Natural killer cell (primary cell): ENCODE measurements at regions not wholly inside any gene's neighbourhood (a gene's known extent, or its start where the extent isn't known, plus 50 kb on each side); places are given as distances from the start of the nearest gene placed in this dataset.

Experiments used
- ATAC-seq, 3 donors: fragments of 150-1000 bp in 2 of 3; fragments of 200-7000 bp in 1 of 3; cut with Tn5 transposase; 1 replicate in 1 of 3; 2 replicates in 2 of 3; pipeline ENCODE4 v1.10.0; 2021; ENCODE audit warnings: mild to moderate bottlenecking in 2 of 3, moderate library complexity in 2 of 3
- DNase-seq, 2 donors: peaks; one replicate each; pipeline versions ENCODE4 v3.0.0 to v3.0.0-alpha.2; 2013 to 2021; ENCODE audit warnings: mixed read lengths in 1 of 2
- H3K27ac ChIP-seq: one replicate; pipeline ENCODE4 v1.5.1; 2013; ENCODE audit warnings: mild to moderate bottlenecking, low read length
- H3K27me3 ChIP-seq: one replicate; pipeline ENCODE4 v1.6.1; 2013; ENCODE audit warnings: low read length; ENCODE audit not compliant: control insufficient read depth, insufficient read depth
- H3K36me3 ChIP-seq: one replicate; pipeline ENCODE4 v1.6.1; 2013; ENCODE audit warnings: low read length; ENCODE audit not compliant: control insufficient read depth, insufficient read depth
- H3K4me1 ChIP-seq: one replicate; pipeline ENCODE4 v1.6.1; 2013; ENCODE audit warnings: low read length; ENCODE audit not compliant: control insufficient read depth, insufficient read depth
- H3K4me3 ChIP-seq: one replicate; pipeline ENCODE4 v1.5.1; 2013; ENCODE audit warnings: low read length
- H3K9me3 ChIP-seq: one replicate; pipeline ENCODE4 v1.6.1; 2013; ENCODE audit warnings: low read length; ENCODE audit not compliant: control insufficient read depth, insufficient read depth
- H3K27ac Mint-ChIP-seq, 2 donors: one replicate each; pipeline ENCODE4 v1.8.0; 2022; ENCODE audit warnings: mild to moderate bottlenecking in 2 of 2, mixed read lengths in 2 of 2, moderate library complexity in 1 of 2
- H3K27me3 Mint-ChIP-seq, 2 donors: one replicate each; pipeline ENCODE4 v1.8.0; 2022; ENCODE audit warnings: low read depth in 2 of 2, mixed read lengths in 2 of 2
- H3K36me3 Mint-ChIP-seq: one replicate; pipeline ENCODE4 v1.8.0; 2022; ENCODE audit warnings: mixed read lengths
- H3K4me1 Mint-ChIP-seq, 2 donors: one replicate each; pipeline ENCODE4 v1.8.0; 2022; ENCODE audit warnings: mixed read lengths in 2 of 2
- H3K4me3 Mint-ChIP-seq: one replicate; pipeline ENCODE4 v1.8.0; 2022; ENCODE audit warnings: mild to moderate bottlenecking, moderate library complexity, mixed read lengths
- H3K9me3 Mint-ChIP-seq, 2 donors: one replicate each; pipeline ENCODE4 v1.8.0; 2022; ENCODE audit warnings: mixed read lengths in 2 of 2
- CTCF ChIP-seq: fragments of 200-600 bp; IDR thresholded peaks from one replicate; pipeline ENCODE4 v1.8.0; 2022; ENCODE audit warnings: antibody characterized with exemption
- WGBS: methylation state at CpG from one replicate; pipeline ENCODE4 v1.1.7; 2013; ENCODE audit warnings: missing lambda C conversion rate; ENCODE audit not compliant: insufficient coverage; 5-methylcytosine and 5-hydroxymethylcytosine counted together
- intact Hi-C: fragments of 100-400 bp; cut with micrococcal nuclease; formaldehyde crosslinking; loops from one replicate; pipeline ENCODE4 v1.14.2; 2022

GRCh38 chr1:83807821-83808220 lies 191.1 kb downstream of the TTLL7 start:
- Mint-ChIP-seq H3K36me3 (no peaks in the 10 kb centered on the region), H3K27me3 (no peaks in the 10 kb centered on the region), H3K9me3 (peaks cover 0 to 2% of the 10 kb centered on the region in 2 donors), H3K4me3 (no peak overlapping the region), H3K4me1 (no peaks in the 10 kb centered on the region), H3K27ac (no peak overlapping the region)
- no peak overlapping the region for H3K4me3 ChIP-seq
- ATAC-seq (no peak), DNase-seq (no peak)
- H3K36me3 ChIP-seq = no peaks in the 10 kb centered on the region
- no CpG with 5 or more reads among the region's 3 CpGs for WGBS
- H3K4me1 ChIP-seq = no peaks in the 10 kb centered on the region
- intact Hi-C loops = no loop called here
- no peaks in the 10 kb centered on the region for H3K27me3 ChIP-seq
- no peak overlapping the region for H3K27ac ChIP-seq
- no peaks in the 10 kb centered on the region for H3K9me3 ChIP-seq
- TF ChIP-seq CTCF = no peak

DNA sequence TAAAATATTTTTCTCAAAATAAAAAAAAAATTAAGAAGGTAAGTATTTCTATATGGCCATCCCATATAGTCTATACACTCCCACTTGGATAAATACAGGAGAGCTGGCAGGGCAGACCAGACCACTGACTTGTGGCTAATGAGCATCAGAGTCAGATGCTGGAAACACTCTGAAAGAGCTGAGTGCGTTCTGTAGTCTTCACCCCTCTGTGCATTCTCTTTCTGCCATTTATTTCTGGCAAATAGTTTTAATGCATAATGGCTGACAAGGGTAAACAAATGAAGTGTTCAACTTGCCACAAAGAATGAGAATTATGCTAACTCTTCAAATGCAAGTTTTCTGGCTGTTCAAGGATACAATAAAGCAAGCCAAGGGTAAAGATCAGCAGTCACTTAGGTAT lies 191.7 kb downstream of the TTLL7 start:
- Mint-ChIP-seq H3K36me3 (no peaks in the 10 kb centered on the region), H3K9me3 (peaks cover 0 to 4% of the 10 kb centered on the region in 2 donors), H3K27ac (no peak overlapping the region), H3K27me3 (no peaks in the 10 kb centered on the region), H3K4me3 (no peak overlapping the region), H3K4me1 (no peaks in the 10 kb centered on the region)
- WGBS = 100% methylated on average over 1 of the region's 1 CpG
- no peak for ATAC-seq
- intact Hi-C loops = no loop called here
- no peak overlapping the region for H3K27ac ChIP-seq
- H3K27me3 ChIP-seq = no peaks in the 10 kb centered on the region
- H3K4me1 ChIP-seq = no peaks in the 10 kb centered on the region
- H3K4me3 ChIP-seq = no peak overlapping the region
- H3K9me3 ChIP-seq = no peaks in the 10 kb centered on the region
- TF ChIP-seq CTCF = no peak
- no peak for DNase-seq
- H3K36me3 ChIP-seq = no peaks in the 10 kb centered on the region

GRCh38 chr1:83805921-83806320 lies 193.0 kb downstream of the TTLL7 start:
- H3K9me3 Mint-ChIP-seq = peaks cover 0 to 4% of the 10 kb centered on the region in 2 donors
- 88% methylated on average over 4 of the region's 4 CpGs for WGBS
- no peak for DNase-seq

More at GRCh38 chr1:83805921-83806320, 193.0 kb downstream of the TTLL7 start:
- no peak for TF ChIP-seq CTCF
- H3K9me3 ChIP-seq = no peaks in the 10 kb centered on the region
- H3K4me1 Mint-ChIP-seq = no peaks in the 10 kb centered on the region
- H3K27ac Mint-ChIP-seq = no peak overlapping the region
- H3K27ac ChIP-seq = no peak overlapping the region
- H3K36me3 Mint-ChIP-seq = no peaks in the 10 kb centered on the region
- no peaks in the 10 kb centered on the region for H3K4me1 ChIP-seq
- no peaks in the 10 kb centered on the region for H3K27me3 ChIP-seq
- no peaks in the 10 kb centered on the region for H3K36me3 ChIP-seq
- no peak overlapping the region for H3K4me3 ChIP-seq
- H3K4me3 Mint-ChIP-seq = no peak overlapping the region
- ATAC-seq = no peak
- intact Hi-C loops = no loop called here
- H3K27me3 Mint-ChIP-seq = no peaks in the 10 kb centered on the region
